PC-9 (cell line): ENCODE measurements at regions not wholly inside any gene's neighbourhood (a gene's known extent, or its start where the extent isn't known, plus 50 kb on each side); places are given as distances from the start of the nearest gene placed in this dataset.

Experiments used
- BruUV-seq: library from RNA; stranded (reverse); fragments of 400-500 nt; replicated peaks from 2 replicates; lab custom pipeline; 2021; lab: Mats Ljungman, UMichigan
- CTCF ChIA-PET: fragments of 300-600 bp; sonication (Branson Sonifier 250); formaldehyde crosslinking; loops from one replicate; lab custom pipeline; 2022; ENCODE audit warnings: antibody characterized with exemption; lab: Charles Lee
- POLR2A ChIA-PET: fragments of 300-600 bp; sonication (Branson Sonifier 250); formaldehyde crosslinking; loops from one replicate; lab custom pipeline; 2022; ENCODE audit warnings: antibody characterized with exemption; ENCODE audit not compliant: unreplicated experiment; lab: Charles Lee
- DNase-seq, 2 experiments: peaks; one replicate each; pipeline versions ENCODE4 v3.0.0 to v3.0.0-alpha.2; 2015 to 2022; ENCODE audit warnings: mixed read lengths in 1 of 2
- H2AFZ ChIP-seq: fragments of 200-600 bp; sonication (generic); 2 replicates; pipeline ENCODE4 v1.8.1; 2017; ENCODE audit warnings: antibody characterized with exemption
- H3F3A ChIP-seq: fragments of 200-600 bp; sonication (generic); 2 replicates; pipeline ENCODE4 v1.8.1; 2017; ENCODE audit warnings: antibody characterized with exemption, mild to moderate bottlenecking, low read depth; ENCODE audit not compliant: insufficient read depth
- H3K27ac ChIP-seq: fragments of 200-600 bp; sonication (generic); 2 replicates; pipeline ENCODE4 v1.6.1; 2016; ENCODE audit warnings: mixed run types
- H3K27me3 ChIP-seq: fragments of 200-600 bp; sonication (generic); 2 replicates; pipeline ENCODE4 v1.6.1; 2016; ENCODE audit warnings: low read depth, mixed run types; ENCODE audit not compliant: insufficient read depth
- H3K36me3 ChIP-seq: fragments of 200-600 bp; sonication (generic); 2 replicates; pipeline ENCODE4 v1.6.1; 2016; ENCODE audit warnings: low read depth, mixed run types
- H3K4me1 ChIP-seq: fragments of 200-600 bp; sonication (generic); replicated peaks from 2 replicates; pipeline ENCODE4 v1.6.1; 2016; ENCODE audit warnings: mixed run types; ENCODE audit not compliant: insufficient read depth
- H3K4me2 ChIP-seq: fragments of 200-600 bp; sonication (generic); 2 replicates; pipeline ENCODE4 v1.6.1; 2017; ENCODE audit warnings: mixed run types
- H3K4me3 ChIP-seq: fragments of 200-600 bp; sonication (generic); 2 replicates; pipeline ENCODE4 v1.6.1; 2016; ENCODE audit warnings: mixed run types
- H3K79me2 ChIP-seq: fragments of 200-600 bp; sonication (generic); 2 replicates; pipeline ENCODE4 v1.6.1; 2017; ENCODE audit warnings: low read depth, mixed run types
- H3K9me2 ChIP-seq: fragments of 200-600 bp; sonication (generic); 2 replicates; pipeline ENCODE4 v1.8.1; 2017; ENCODE audit warnings: mild to moderate bottlenecking; ENCODE audit not compliant: insufficient read depth
- H3K9me3 ChIP-seq: fragments of 200-600 bp; sonication (generic); 2 replicates; pipeline ENCODE4 v1.8.1; 2016; ENCODE audit warnings: low read depth; ENCODE audit not compliant: insufficient read depth
- H4K20me1 ChIP-seq: fragments of 200-600 bp; sonication (generic); 2 replicates; pipeline ENCODE4 v1.8.1; 2017; ENCODE audit not compliant: insufficient read depth
- CTCF ChIP-seq: fragments of 200-600 bp; sonication (generic); conservative IDR thresholded peaks from 2 replicates; pipeline ENCODE4 v1.6.1; 2017; ENCODE audit warnings: mixed run types, antibody characterized with exemption, mild to moderate bottlenecking, moderate library complexity
- EZH2 ChIP-seq: fragments of 200-600 bp; sonication (generic); IDR thresholded peaks from 2 replicates; pipeline ENCODE4 v1.8.0; 2017; ENCODE audit warnings: antibody characterized with exemption, low read depth
- intact Hi-C: fragments of 100-400 bp; cut with micrococcal nuclease; formaldehyde crosslinking; loops from one replicate; pipeline ENCODE4 v1.10.0; 2022; ENCODE audit not compliant: unreplicated experiment

GRCh38 chr3:16118396-16118795 is 56.1 kb upstream of the GALNT15 start:
- no peaks in the 10 kb centered on the region for H3K79me2 ChIP-seq
- no peak for DNase-seq
- no peak overlapping the region for H2AFZ ChIP-seq
- H3K27me3 ChIP-seq, result no peaks in the 10 kb centered on the region
- no peaks in the 10 kb centered on the region for H3K9me2 ChIP-seq
- H3K4me2 ChIP-seq, result no peak overlapping the region
- intact Hi-C loops, result no loop called here
- H3K36me3 ChIP-seq, result no peaks in the 10 kb centered on the region
- H3K4me3 ChIP-seq, result no peak overlapping the region
- no TSS peak for BruUV-seq
- CTCF ChIA-PET, result no interaction called here
- H3K9me3 ChIP-seq, result 0 out of 2 replicates have a peak, but pooled peaks cover under 1% of the 10 kb centered on the region
- no peak overlapping the region for H3K27ac ChIP-seq
- TF ChIP-seq CTCF (no peak), EZH2 (no peak)
- H4K20me1 ChIP-seq, result no peaks in the 10 kb centered on the region
- no peaks in the 10 kb centered on the region for H3K4me1 ChIP-seq
- no peaks in the 10 kb centered on the region for H3F3A ChIP-seq
- POLR2A ChIA-PET, result no interaction called here

GRCh38 chr3:16119887-16120286 is 54.6 kb upstream of the GALNT15 start:
- H3F3A ChIP-seq, result peaks cover 6% of the 10 kb centered on the region; the same call in 1 of the 2 replicates
- H3K36me3 ChIP-seq, result no peaks in the 10 kb centered on the region
- no peaks in the 10 kb centered on the region for H3K79me2 ChIP-seq
- H4K20me1 ChIP-seq, result no peaks in the 10 kb centered on the region
- H3K4me1 ChIP-seq, result peaks cover 3% of the 10 kb centered on the region; the same call in 1 of the 2 replicates
- DNase-seq, result no peak
- no peak for TF ChIP-seq CTCF
- intact Hi-C loops, result no loop called here
- no peaks in the 10 kb centered on the region for H3K9me2 ChIP-seq
- H2AFZ ChIP-seq, result no peak overlapping the region
- H3K4me2 ChIP-seq, result no peak overlapping the region
- CTCF ChIA-PET, result no interaction called here
- H3K27me3 ChIP-seq, result no peaks in the 10 kb centered on the region
- H3K4me3 ChIP-seq, result no peak overlapping the region
- H3K27ac ChIP-seq, result no peak overlapping the region
- POLR2A ChIA-PET, result no interaction called here
- BruUV-seq, result no TSS peak
- H3K9me3 ChIP-seq, result no peaks in the 10 kb centered on the region

- Histone ChIP-seq H3K4me1 (peaks cover 6% of the 10 kb centered on the region; the same call in 1 of the 2 replicates), H3K27ac (no peak overlapping the region), H4K20me1 (no peaks in the 10 kb centered on the region), H3K79me2 (no peaks in the 10 kb centered on the region), H3K9me2 (no peaks in the 10 kb centered on the region), H2AFZ (no peak overlapping the region), H3F3A (peaks cover 9% of the 10 kb centered on the region; the same call in 1 of the 2 replicates), H3K36me3 (no peaks in the 10 kb centered on the region), H3K4me2 (no peak overlapping the region), H3K9me3 (no peaks in the 10 kb centered on the region), H3K27me3 (no peaks in the 10 kb centered on the region), H3K4me3 (no peak overlapping the region)
- DNase-seq, result no peak
- intact Hi-C loops, result no loop called here
- BruUV-seq, result no TSS peak
- POLR2A ChIA-PET, result no interaction called here
- CTCF ChIA-PET, result no interaction called here
- TF ChIP-seq EZH2 (no peak), CTCF (no peak)
Measured at GRCh38 chr3:16121391-16121790, 53.1 kb upstream of the GALNT15 start.
